22Rv1 (cell line): ENCODE measurements at regions not wholly inside any gene's neighbourhood (a gene's known extent, or its start where the extent isn't known, plus 50 kb on each side); places are given as distances from the start of the nearest gene placed in this dataset.

Experiments
- H3K27ac ChIP-seq: fragments of 450-650 bp; 2 replicates; pipeline ENCODE4 v1.5.1; 2017
- CTCF ChIP-seq: fragments of 450-650 bp; IDR thresholded peaks from 2 replicates; pipeline ENCODE4 v1.5.1; 2017; ENCODE audit warnings: mild to moderate bottlenecking
- ZFX ChIP-seq: fragments of 450-650 bp; IDR thresholded peaks from 2 replicates; pipeline ENCODE4 v1.6.1; 2017; ENCODE audit warnings: antibody characterized with exemption, borderline replicate concordance

GRCh38 chr2:2793514-2793913 is 462.4 kb upstream of the MYT1L start:
- H3K27ac ChIP-seq: no peak overlapping the region
- TF ChIP-seq CTCF (no peak), ZFX (no peak)

GRCh38 chr2:2791606-2792005 is 460.5 kb upstream of the MYT1L start:
- H3K27ac ChIP-seq: no peak overlapping the region
- TF ChIP-seq ZFX (no peak), CTCF (no peak)

GRCh38 chr2:2791031-2791430 is 460.0 kb upstream of the MYT1L start:
- H3K27ac ChIP-seq: no peak overlapping the region
- no peak for TF ChIP-seq ZFX
- TF ChIP-seq CTCF: no peak

- TF ChIP-seq ZFX (no peak), CTCF (no peak)
- H3K27ac ChIP-seq: no peak overlapping the region
Observed at GRCh38 chr2:2788076-2788475, 457.0 kb upstream of the MYT1L start.

- H3K27ac ChIP-seq: no peak overlapping the region
- TF ChIP-seq CTCF: no peak
- no peak for TF ChIP-seq ZFX
Observed at GRCh38 chr2:2787301-2787907, 456.3 kb upstream of the MYT1L start.

- no peak for TF ChIP-seq CTCF
- no peak for TF ChIP-seq ZFX
- no peak overlapping the region for H3K27ac ChIP-seq
Observed at GRCh38 chr2:2782007-2782406, 450.9 kb upstream of the MYT1L start.

- no peak overlapping the region for H3K27ac ChIP-seq
- TF ChIP-seq CTCF: no peak
- no peak for TF ChIP-seq ZFX
Observed at GRCh38 chr2:2779727-2780126, 448.7 kb upstream of the MYT1L start.
